NCI-H146 treated with DMSO at 0.1 percent for 48 hours (cell line): ENCODE measurements at regions not wholly inside any gene's neighbourhood (a gene's known extent, or its start where the extent isn't known, plus 50 kb on each side); places are given as distances from the start of the nearest gene placed in this dataset.
"Not testable (repeated sequence)": the region's sequence is repeated elsewhere in the genome, so short reads cannot be mapped to it uniquely, and the experiment has no call there.

ENCODE experiments used
- DNase-seq: peaks from one replicate; lab custom pipeline; 2025; ENCODE audit not compliant: unreplicated experiment; lab: John Stamatoyannopoulos, UW

DNA sequence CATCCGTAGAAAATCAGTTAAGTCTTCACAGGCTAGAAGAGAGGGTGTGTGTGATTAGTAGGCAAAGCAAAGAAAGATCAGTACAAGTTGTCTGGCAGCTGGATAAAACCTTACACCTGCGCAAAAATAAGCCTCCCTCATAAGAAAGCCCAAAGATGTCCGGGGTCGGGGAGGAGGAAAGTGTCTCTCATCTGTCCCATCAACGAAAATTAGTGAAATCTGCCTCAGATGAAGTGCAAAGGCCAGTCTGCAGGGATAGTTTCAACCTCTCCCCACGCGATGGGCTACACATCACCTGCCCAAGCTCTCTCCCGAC is 333.9 kb downstream of the SRGAP2C start:
- no peak for DNase-seq

DNA sequence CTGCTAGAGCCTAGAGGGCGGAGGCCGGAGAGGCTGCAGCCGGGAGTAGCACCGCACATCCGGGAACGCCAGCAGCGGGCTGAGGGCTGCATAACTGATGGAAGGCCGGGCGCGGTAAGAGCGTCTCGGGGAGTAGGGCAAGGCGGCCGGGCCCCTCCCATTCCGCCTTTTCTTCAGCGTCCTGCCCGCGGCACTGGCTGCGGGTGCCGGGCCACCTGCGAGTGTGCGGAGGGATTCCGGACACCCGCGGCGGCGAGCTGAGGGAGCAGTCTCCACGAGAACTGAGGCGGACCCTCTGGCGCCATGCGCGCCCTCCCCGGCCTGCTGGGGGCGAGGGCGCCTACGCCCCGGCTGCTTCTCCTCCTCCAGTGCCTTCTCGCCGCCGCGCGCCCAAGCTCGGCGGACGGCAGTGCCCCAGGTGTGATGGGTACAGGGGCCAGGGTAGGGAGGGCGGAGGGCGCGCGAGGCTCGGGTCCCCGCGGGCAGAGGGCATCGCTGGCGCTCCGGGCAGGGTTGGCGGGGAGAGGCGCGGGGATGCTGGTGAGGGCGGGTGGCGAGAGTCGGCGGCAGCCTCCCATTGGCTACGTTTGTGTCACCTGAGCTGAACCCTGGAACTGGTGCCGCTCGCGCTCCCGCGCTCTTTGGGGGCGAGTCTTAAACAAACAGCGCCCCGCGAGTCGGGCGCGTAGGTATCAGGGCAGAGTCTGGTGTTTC is 334.4 kb downstream of the SRGAP2C start:
- DNase-seq = peak; percentile 19

DNA sequence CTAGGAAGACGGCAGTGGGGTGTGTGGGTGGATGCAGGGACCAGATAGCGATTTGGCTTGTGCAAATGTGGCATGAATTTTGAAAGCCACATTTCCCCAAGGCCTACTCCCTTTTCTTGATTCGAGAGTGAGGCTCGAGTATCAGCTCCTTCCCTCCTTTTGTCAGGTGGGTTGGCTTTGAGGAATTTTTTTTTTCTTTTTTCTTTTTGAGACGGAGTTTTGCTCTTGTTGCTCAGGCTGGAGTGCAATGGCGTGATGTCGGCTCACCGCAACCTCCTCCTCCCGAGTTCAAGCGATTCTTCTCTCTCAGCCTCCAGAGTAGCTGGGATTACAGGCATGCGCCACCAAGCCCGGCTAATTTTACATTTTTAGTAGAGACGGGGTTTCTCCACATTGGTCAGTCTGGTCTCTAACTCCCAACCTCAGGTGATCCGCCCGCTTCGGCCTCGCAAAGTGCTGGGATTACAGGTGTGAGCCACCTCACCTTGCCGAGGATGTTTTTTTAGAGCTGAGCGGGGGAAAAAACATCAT is 335.0 kb downstream of the SRGAP2C start:
- not testable (repeated sequence) for DNase-seq

DNA sequence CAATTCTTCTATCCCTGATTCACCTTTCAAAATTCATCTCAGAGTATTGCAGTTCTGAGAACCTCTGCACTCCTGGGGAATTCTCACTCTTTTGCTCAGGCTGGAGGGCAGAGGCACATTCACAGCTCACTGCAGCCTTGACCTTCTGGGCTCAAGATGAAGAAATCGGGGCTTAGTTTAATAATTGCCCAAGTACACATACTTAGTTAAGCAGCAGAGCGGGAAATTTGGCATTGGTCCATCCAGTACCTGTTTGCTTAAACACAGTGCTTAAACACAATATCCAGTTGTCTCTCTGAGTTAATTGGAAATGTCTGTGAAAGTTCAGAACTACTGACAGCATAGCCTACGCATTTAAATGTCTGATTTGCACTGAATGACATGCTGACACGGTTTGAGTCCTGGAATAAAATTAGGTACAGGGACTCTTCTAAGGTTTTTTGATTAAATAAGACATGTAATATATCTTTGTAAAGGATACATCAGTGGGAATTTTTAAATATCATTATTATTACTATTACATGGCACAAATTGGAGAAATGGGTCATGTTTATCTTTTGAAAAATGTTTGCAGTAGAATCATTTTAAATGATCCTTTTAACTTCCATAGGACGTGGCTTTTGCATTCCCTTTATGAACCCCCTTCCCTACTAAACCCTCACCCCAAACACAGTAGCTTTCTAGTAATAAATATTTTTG is 337.4 kb downstream of the SRGAP2C start:
- no peak for DNase-seq

DNA sequence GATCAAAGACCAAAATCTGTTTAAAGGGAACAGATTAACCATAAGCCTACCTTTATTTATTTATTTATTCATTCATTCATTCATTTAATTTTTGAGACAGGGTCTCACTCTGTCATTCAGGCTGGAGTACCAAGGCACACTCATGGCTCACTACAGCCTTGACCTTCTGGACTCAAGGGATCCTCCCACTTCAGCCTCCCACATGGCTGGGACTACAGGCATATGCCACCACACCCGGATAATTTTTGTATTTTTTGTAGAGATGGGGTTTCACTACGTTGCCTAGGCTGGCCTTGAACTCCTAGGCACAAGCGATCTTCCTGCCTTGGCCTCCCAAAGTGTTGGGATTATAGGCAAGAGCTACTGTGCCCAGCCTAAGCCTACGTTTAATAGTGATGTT is 338.3 kb downstream of the SRGAP2C start:
- not testable (repeated sequence) for DNase-seq

DNA sequence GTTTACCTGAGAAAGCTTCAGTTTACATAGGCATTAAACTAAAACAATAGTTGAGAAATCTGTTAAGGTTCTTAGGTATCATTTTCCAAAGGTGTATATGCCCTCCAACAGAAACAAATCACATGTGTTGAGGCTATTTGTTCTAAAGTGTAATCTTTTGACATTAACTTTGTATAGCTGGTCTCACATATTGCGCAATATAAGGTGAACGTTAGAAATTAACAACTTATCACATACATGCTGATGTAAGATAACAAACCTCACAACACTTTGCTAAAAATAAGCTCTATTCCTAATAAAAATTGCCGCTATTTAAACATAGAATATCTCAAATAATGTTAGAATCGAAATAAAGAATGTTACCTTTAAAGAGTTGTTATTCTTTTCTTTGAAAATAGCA is 340.6 kb downstream of the SRGAP2C start:
- no peak for DNase-seq

DNA sequence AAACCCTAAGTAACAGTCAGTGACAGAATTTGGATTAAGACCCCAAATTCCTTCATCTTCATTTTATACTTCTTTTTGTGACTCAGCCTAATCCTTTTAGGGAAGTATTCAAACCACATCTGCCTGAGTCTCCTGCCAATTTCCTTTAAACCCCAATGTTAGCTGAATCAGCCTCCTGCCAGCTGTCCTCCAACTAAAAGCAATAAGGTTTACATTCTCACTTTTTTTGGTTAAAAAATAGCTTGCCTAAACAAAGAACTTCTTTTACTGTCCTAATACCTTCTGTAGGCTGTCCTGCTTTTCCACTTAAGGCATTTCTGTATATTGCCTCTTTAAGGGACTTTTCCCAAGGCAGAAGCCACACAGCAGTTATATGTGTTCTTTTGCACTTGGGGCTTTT is 344.2 kb downstream of the SRGAP2C start:
- not testable (repeated sequence) for DNase-seq

DNA sequence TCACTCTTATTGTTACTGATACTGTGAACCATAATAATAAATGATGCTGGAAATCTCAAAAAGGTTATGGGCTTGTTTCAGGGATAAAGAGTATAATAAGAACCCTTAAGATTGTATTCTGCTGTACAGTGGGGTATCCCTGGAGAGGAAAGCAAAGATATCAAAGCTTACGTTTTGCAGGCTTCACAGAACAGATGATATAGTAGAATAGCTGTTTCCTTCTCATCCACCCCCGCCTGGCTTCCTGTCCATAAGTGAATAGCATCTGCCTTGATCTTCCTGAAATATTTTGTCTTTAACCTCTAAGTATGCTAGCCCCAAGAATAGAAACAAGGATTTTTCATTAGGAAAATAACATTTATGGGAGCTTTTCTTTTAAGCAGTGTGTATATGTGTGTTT is 345.3 kb downstream of the SRGAP2C start:
- DNase-seq = not testable (repeated sequence)

DNA sequence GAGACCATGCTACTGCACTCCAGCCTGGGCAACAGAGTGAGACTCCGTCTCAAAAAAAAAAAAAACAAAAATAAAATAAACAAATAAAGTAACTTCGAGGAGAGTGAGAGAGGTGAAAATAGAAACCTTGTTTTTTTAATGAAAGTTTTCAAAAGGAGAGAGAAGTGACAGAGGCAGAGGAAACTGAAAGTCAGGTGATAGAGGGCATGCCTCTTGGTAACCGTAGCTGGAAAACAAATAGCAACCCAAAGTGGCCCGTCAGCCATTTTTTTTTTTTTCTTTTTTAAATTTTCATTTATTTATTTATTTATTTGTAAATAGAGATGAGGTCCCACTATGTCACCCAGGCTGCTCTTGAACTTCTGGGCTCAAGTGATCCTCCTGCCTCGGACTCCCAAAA is 347.0 kb downstream of the SRGAP2C start:
- not testable (repeated sequence) for DNase-seq

DNA sequence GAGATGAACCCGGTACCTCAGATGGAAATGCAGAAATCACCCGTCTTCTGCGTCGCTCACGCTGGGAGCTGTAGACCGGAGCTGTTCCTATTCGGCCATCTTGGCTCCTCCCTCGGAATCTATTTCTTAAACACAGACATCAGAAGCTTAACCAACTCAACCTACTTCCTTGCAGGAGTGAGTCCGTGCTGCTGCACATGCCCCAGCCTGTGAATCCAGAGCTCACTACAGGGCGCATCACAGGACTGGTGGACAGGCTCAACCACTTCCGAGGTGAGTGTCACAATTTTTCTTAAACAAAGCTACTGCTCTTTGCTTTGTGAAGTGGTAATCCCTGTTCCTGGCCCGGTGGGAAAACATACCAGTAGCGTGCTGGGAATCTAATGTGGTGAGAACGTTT is 353.4 kb downstream of the SRGAP2C start:
- not testable (repeated sequence) for DNase-seq

DNA sequence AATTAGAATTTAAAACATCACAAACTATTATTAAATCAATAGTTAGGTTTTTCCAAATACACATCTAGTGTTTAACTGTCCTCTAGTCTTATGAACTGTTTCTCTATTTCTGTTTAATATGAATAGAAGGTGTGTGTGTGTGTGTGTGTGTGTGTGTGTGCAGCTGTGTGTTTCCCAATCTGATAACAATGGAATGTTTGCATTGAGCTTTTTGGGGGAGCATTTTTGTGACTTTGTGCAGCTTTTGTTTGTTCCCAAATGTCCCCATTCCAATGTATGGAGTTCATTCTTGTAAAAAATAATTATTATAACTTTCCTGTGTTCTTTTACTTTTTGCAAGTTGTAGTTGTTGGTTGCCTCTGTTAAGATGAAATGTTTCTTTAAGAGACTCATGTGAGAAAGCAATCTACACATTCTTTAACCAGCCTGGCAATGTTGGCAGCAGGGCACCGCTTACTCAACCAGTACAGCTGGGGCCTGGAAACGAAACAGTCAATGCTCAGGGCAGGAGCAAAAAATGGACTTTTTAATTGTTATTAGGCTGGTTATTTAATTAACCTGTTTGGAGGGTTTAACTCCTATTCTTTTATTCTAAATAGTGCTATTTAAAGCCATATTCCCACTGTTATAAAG is 354.3 kb downstream of the SRGAP2C start:
- no peak for DNase-seq

DNA sequence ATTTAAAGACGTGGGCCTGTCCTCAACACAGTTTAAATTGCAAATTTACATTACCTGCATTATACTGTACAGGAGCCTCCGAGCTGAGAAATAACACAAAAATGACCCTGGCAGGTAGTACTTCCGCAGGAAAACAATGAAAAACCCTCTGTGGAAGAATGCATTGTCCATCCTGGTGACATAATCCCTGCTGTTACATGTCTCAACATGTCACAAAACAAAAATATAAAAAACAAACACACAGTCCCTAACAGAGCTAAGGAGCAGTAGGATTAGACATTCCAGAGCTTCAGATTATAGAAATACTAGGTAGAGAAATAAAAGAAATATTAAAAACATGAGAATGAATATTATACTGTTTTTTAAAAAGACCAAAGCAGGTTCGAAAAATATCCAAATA is 359.2 kb downstream of the SRGAP2C start:
- not testable (repeated sequence) for DNase-seq

DNA sequence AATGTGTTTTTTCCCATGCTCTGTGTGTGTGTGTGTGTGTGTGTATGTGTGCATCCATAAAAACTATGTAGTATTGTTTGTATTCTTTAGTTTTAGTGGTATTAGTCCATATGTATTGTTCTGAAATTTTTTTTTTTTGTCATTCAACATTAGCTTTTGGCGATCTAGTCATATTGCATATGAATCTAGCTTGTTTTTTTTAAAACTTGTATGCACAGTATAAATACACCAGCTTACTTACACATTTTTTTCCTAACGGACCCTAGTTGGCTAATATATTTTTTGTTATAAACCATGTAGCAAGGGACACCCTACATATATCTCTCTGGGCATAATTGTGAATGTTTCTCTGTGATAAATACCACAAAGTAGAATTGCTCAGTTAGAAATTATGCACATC is 359.7 kb downstream of the SRGAP2C start:
- DNase-seq = no peak

DNA sequence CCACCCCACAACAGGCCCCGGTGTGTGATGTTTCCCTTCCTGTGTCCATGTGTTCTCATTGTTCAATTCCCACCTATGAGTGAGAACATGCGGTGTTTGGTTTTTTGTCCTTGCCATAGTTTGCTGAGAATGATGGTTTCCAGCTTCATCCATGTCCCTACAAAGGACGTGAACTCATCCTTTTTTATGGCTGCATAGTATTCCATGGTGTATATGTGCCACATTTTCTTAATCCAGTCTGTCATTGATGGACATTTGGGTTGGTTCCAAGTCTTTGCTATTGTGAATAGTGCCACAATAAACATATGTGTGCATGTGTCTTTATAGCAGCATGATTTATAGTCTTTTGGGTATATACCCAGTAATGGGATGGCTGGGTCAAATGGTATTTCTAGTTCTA is 361.1 kb downstream of the SRGAP2C start:
- not testable (repeated sequence) for DNase-seq

DNA sequence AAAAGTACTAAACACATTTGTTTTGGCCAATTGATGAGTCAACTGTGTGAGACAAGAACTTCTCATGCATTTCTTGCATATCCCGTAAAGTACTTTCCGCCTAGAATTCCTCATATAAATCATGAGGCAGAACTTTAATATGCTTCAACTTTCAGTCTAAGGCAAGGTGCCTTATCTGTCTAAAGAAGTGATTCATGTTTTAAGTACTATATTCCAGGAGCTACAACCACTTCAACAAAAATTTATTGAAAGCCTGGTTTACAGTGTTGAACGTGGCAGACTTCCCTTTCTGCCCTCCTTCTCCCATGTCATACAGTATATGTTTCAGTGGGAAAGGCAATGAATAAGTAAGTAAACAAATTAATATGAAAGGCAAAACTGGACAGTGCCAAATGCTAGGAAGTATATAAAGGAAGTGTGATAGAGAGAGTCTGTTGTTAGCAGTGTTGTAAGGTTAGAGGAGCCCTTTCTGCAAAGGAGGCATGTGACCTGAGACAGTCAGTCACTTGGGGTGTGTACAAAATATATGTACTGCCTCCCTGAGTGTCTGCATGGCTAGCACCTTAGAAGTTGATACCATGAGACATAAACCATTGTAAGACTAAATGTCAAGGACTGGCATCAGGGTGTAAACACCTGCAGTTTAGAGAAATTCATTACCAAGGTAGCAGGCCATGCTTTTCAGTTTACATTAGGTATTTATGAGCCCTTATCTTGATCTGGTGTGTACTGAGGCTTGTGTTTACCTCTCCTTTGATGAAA is 362.2 kb downstream of the SRGAP2C start:
- DNase-seq = no peak

DNA sequence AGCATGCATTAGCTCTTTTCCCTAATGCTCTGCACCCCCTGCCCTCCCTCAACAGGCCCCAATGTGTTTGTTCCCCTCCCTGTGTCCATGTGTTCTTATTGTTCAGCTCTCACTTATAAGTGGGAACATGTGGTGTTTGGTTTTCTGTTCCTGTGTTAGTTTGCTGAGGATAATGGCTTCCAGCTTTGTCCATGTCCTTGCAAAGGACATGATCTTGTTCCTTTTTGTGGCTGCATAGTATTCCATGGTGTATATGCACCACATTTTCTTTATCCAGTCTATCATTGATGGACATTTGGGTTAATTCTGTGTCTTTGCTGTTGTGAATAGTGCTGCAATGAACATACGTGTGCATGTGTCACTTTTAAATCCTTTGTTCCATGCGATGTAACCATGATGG is 363.0 kb downstream of the SRGAP2C start:
- DNase-seq = not testable (repeated sequence)

DNA sequence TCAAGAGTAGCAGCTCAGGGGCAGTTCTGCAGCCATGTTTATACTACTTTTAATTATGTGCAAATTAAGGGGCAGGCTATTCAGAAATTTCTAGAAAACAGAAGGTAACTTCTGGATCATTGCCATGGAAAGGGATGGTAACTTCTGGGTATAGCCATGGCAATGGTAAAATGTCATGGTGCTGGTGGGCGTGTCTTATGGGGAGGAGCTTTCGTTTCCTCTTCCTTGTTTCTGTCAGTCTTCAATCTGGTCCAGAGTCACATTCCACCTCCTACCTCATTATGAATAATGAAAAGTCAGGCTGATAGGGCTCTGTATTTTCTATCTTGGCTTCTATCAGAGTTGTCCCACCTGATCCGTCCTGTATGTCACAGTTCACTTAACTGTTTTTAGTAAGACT is 366.0 kb downstream of the SRGAP2C start:
- not testable (repeated sequence) for DNase-seq

DNA sequence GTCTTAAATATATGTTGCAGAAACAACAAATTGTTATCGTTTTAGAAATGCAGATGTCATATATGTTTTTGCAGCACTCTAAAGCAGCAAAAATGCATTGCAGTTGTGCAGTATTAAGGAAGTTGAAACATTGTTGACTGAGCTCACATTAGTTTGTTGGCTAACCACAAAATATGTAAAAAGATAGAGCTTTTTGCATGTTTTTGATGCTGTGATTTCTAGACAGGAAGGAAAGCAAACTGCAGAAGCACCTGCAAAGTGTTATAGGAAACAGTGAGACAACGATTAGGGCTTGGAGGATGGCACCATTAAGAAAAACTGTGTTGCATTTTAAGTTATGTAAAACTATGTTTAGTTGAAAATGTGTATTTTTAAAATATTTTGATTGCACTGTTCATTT is 366.7 kb downstream of the SRGAP2C start:
- not testable (repeated sequence) for DNase-seq

DNA sequence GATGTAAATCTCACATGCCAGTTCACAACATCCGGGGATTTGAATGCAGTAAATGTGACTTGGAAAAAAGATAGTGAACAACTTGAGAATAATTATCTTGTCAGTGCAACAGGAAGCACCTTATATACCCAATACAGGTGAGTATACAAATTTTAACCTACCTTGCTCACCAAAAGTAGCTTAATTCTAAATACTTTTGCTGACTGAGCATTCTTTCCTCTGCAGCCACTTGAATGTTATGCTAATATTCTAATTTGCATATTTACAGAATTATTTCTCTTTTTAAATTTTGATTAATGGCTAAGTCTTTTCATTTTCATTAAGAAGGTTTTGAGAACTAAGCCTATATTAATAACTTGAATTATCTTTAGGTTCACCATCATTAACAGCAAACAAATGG is 371.8 kb downstream of the SRGAP2C start:
- not testable (repeated sequence) for DNase-seq

DNA sequence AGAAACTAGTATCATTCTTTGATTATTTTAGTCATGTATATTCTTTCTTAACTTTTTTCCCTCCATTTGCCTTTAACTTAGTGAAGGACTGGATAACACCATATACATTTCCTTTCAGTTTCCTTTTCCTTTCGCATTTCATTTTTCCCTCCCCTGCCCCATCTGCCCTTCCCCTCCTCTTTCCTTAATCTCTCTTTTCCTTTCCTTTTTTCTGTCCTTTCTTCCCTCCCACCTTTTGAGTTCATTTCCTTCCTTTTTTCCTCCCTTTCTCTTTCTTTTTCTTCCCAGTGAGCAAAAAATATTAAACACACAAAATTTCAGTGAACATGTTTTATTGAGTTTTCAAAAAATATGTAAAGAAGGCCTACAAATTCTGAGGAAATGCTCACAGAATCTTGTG is 373.3 kb downstream of the SRGAP2C start:
- DNase-seq = not testable (repeated sequence)

DNA sequence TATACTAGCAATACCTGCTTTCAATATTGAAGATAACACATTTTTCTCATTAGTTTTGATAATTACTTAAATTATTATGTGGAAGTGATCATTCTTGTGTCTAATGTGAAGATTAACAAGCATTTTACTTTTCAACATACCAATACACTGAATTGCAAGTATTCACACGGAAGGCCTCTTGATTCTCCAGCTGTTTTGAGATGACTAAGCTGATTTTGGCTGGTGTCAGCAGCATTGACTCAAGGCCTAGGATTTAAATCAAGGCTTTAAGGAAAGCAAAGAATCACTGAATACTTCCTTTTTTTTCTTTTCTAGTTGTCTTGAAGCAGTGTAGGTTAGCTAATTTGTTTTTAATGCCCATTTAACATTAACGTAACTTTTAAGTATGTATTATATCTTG is 373.7 kb downstream of the SRGAP2C start:
- no peak for DNase-seq
